ENCODE measurements at regions not wholly inside any gene's neighbourhood (a gene's known extent, or its start where the extent isn't known, plus 50 kb on each side); places are given as distances from the start of the nearest gene placed in this dataset.
A peak's percentile ranks its signal among the peaks of the same experiment; 100 is the strongest.

- Histone ChIP-seq H3K9ac (peak overlapping the region; percentile 63), H3K4me1 (peaks cover 28% of the 10 kb centered on the region), H3K27ac (peak overlapping the region; percentile 81), H3K9me3 (peaks cover 45% of the 10 kb centered on the region), H3K4me2 (peak overlapping the region; percentile 81), H3K36me3 (no peaks in the 10 kb centered on the region), H4K20me1 (no peaks in the 10 kb centered on the region), H3K27me3 (no peaks in the 10 kb centered on the region), H3K4me3 (peak overlapping the region; percentile 45; the same call in 1 of the 2 replicates)
- TF ChIP-seq Cebpa-rat (IDR thresholded peaks at IDR 0.05), result no peak
Observed at GRCh38 chr13:42466609-42467008, 107.3 kb upstream of the TNFSF11 start.

GRCh38 chr13:42474954-42475353 lies 99.0 kb upstream of the TNFSF11 start:
- Histone ChIP-seq H3K4me2 (no peak overlapping the region), H3K4me3 (no peak overlapping the region), H3K9me3 (peaks cover 22% of the 10 kb centered on the region), H4K20me1 (no peaks in the 10 kb centered on the region), H3K36me3 (no peaks in the 10 kb centered on the region), H3K27me3 (no peaks in the 10 kb centered on the region), H3K9ac (no peak overlapping the region), H3K27ac (no peak overlapping the region), H3K4me1 (no peaks in the 10 kb centered on the region; the same call in 1 of the 2 replicates)
- TF ChIP-seq Cebpa-rat (IDR thresholded peaks at IDR 0.05), result no peak

- no peaks in the 10 kb centered on the region for H3K36me3 ChIP-seq
- no peaks in the 10 kb centered on the region for H3K27me3 ChIP-seq
- no peaks in the 10 kb centered on the region; the same call in 1 of the 2 replicates for H3K4me1 ChIP-seq
- H3K9me3 ChIP-seq, result peaks cover 22% of the 10 kb centered on the region
- TF ChIP-seq Cebpa-rat (IDR thresholded peaks at IDR 0.05), result no peak
- no peak overlapping the region for H3K4me3 ChIP-seq
- H4K20me1 ChIP-seq, result no peaks in the 10 kb centered on the region
- no peak overlapping the region for H3K27ac ChIP-seq
- no peak overlapping the region for H3K4me2 ChIP-seq
- no peak overlapping the region for H3K9ac ChIP-seq
Observed at GRCh38 chr13:42477596-42478190, 96.3 kb upstream of the TNFSF11 start.

GRCh38 chr13:42478531-42479156 lies 95.3 kb upstream of the TNFSF11 start:
- Histone ChIP-seq H3K27ac (no peak overlapping the region), H3K9me3 (peaks cover 22% of the 10 kb centered on the region), H3K4me2 (no peak overlapping the region), H3K4me1 (no peaks in the 10 kb centered on the region; the same call in 1 of the 2 replicates), H3K36me3 (no peaks in the 10 kb centered on the region), H3K4me3 (no peak overlapping the region), H3K27me3 (no peaks in the 10 kb centered on the region), H3K9ac (no peak overlapping the region), H4K20me1 (no peaks in the 10 kb centered on the region)
- no peak for TF ChIP-seq Cebpa-rat (IDR thresholded peaks at IDR 0.05)

GRCh38 chr13:42484386-42484785 lies 89.6 kb upstream of the TNFSF11 start:
- H3K9me3 ChIP-seq, result no peaks in the 10 kb centered on the region

GRCh38 chr13:42485272-42485671 lies 88.7 kb upstream of the TNFSF11 start:
- Histone ChIP-seq H3K27me3 (no peaks in the 10 kb centered on the region), H3K9ac (no peak overlapping the region), H3K9me3 (no peaks in the 10 kb centered on the region), H3K4me1 (no peaks in the 10 kb centered on the region), H3K27ac (no peak overlapping the region), H3K4me3 (no peak overlapping the region), H3K4me2 (no peak overlapping the region), H3K36me3 (no peaks in the 10 kb centered on the region), H4K20me1 (no peaks in the 10 kb centered on the region)
- TF ChIP-seq Cebpa-rat (IDR thresholded peaks at IDR 0.05), result no peak

More at GRCh38 chr13:42484386-42484785, 89.6 kb upstream of the TNFSF11 start:
- Histone ChIP-seq H3K9ac (no peak overlapping the region), H4K20me1 (no peaks in the 10 kb centered on the region), H3K27ac (no peak overlapping the region), H3K27me3 (no peaks in the 10 kb centered on the region), H3K36me3 (no peaks in the 10 kb centered on the region), H3K4me1 (no peaks in the 10 kb centered on the region), H3K4me2 (no peak overlapping the region), H3K4me3 (no peak overlapping the region)
- TF ChIP-seq Cebpa-rat (IDR thresholded peaks at IDR 0.05), result no peak

GRCh38 chr13:42486711-42487198 lies 87.2 kb upstream of the TNFSF11 start:
- Histone ChIP-seq H4K20me1 (no peaks in the 10 kb centered on the region), H3K9ac (no peak overlapping the region), H3K4me2 (no peak overlapping the region), H3K36me3 (no peaks in the 10 kb centered on the region), H3K4me1 (no peaks in the 10 kb centered on the region), H3K9me3 (no peaks in the 10 kb centered on the region), H3K27me3 (no peaks in the 10 kb centered on the region), H3K27ac (no peak overlapping the region), H3K4me3 (no peak overlapping the region)
- TF ChIP-seq Cebpa-rat (IDR thresholded peaks at IDR 0.05), result no peak

GRCh38 chr13:42487221-42487620 lies 86.7 kb upstream of the TNFSF11 start:
- H3K27ac ChIP-seq, result no peak overlapping the region
- no peak overlapping the region for H3K4me3 ChIP-seq
- no peaks in the 10 kb centered on the region for H3K36me3 ChIP-seq
- no peaks in the 10 kb centered on the region for H3K4me1 ChIP-seq
- TF ChIP-seq Cebpa-rat (IDR thresholded peaks at IDR 0.05), result no peak
- H3K4me2 ChIP-seq, result no peak overlapping the region
- no peaks in the 10 kb centered on the region for H4K20me1 ChIP-seq
- H3K9ac ChIP-seq, result no peak overlapping the region
- no peaks in the 10 kb centered on the region for H3K9me3 ChIP-seq
- no peaks in the 10 kb centered on the region for H3K27me3 ChIP-seq

GRCh38 chr13:42490676-42491075 lies 83.3 kb upstream of the TNFSF11 start:
- Histone ChIP-seq H3K4me3 (no peak overlapping the region), H3K9ac (no peak overlapping the region), H3K4me1 (peaks cover 7% of the 10 kb centered on the region), H3K27ac (no peak overlapping the region), H3K4me2 (no peak overlapping the region), H4K20me1 (no peaks in the 10 kb centered on the region), H3K36me3 (no peaks in the 10 kb centered on the region), H3K9me3 (no peaks in the 10 kb centered on the region), H3K27me3 (no peaks in the 10 kb centered on the region)
- TF ChIP-seq Cebpa-rat (IDR thresholded peaks at IDR 0.05), result no peak

- no peaks in the 10 kb centered on the region for H3K9me3 ChIP-seq
- no peak overlapping the region for H3K27ac ChIP-seq
- H3K4me2 ChIP-seq, result no peak overlapping the region
- TF ChIP-seq Cebpa-rat (IDR thresholded peaks at IDR 0.05), result no peak
- no peak overlapping the region for H3K9ac ChIP-seq
- no peaks in the 10 kb centered on the region for H3K27me3 ChIP-seq
- H3K4me1 ChIP-seq, result peaks cover 7% of the 10 kb centered on the region
- H3K4me3 ChIP-seq, result no peak overlapping the region
- H3K36me3 ChIP-seq, result no peaks in the 10 kb centered on the region
- no peaks in the 10 kb centered on the region for H4K20me1 ChIP-seq
Observed at GRCh38 chr13:42492372-42492920, 81.5 kb upstream of the TNFSF11 start.

Data from BLaER1 (cell line).